Limb (tissue), 2 donors: ENCODE measurements at regions not wholly inside any gene's neighbourhood (a gene's known extent, or its start where the extent isn't known, plus 50 kb on each side); places are given as distances from the start of the nearest gene placed in this dataset.
A peak's percentile ranks its signal among the peaks of the same experiment; 100 is the strongest.
"Not testable (repeated sequence)": the region's sequence is repeated elsewhere in the genome, so short reads cannot be mapped to it uniquely, and the experiment has no call there.

Experiments
- DNase-seq, 2 donors: peaks; one replicate each; pipeline ENCODE4 v3.0.0-alpha.2; 2016; ENCODE audit errors: extremely low spot score in 2 of 2

DNA sequence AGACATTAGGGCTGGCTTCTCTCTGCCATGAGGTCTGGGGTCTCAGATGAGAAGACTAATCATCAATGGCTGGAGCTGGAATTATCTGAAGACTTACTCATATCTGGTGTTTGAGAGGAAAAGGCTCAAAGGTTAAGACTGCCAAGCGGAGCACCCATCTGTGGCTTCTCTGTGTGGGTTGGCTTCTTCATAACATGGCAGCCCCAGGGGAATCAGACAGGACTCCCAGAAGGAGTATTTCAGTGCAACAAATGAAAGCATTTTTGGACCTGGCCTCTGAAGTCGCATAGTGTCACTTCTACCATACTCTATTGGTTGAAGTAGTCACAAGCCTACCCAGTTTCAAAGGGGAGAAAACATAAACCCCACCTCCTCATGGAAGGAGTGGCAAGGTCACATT, 171.8 kb upstream of the KRR1 start:
- no peak for DNase-seq

DNA sequence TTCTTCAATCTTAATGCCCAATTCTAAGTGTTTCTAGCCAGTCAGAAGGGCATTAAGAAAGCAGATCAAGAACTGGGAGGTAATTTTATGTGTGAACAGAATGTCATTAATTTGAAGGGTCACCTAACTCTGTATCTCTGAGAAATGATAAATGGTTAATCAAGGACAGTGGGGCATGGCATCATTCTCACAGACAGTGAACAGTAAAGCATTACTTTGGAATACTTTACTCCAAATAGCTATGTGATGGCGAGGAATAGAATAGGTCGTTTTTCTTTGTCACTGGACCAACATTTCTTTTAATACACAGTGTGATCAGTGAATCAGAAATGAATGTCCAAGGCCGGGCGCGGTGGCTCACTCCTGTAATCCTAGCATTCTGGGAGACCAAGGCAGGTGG, 166.1 kb upstream of the KRR1 start:
- no peak for DNase-seq

DNA sequence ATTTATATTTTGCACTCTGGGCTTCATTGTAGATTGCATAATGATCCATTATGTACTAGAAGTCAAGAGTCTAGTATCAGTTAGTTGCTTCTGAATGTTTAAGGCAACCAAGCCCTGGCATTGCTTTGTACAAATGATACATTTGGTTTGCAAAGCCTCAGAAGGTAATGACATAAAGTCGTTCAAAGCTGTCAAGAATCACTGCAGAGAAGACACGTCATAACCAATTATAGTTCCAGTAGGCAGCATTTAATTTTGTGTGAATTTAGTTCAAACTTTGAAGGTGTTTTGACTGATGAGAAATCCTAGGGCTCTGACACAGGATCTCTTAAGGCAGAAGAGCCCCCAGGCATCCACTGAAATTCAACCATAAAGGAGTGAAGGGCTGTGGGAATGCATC, 163.0 kb upstream of the KRR1 start:
- DNase-seq: no peak

DNA sequence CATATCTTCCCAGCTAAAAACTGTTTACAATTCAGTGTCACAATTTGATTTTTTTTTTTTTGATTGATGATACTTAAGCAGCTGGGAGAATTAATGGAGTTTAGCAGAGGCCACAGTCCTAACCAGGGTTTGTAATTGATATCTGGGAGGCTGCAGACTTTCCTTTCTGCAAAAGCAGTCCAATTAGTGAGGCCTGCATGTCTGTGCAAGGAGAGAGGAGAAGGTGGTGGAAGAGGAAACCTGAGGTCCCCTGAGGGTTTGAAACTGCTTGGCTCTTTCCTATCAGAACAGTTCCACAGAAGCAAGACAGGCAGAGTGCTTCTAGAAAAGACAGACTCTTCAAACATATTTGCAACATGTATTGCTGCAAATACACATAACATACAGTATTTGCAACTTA, 160.8 kb upstream of the KRR1 start:
- no peak for DNase-seq

DNA sequence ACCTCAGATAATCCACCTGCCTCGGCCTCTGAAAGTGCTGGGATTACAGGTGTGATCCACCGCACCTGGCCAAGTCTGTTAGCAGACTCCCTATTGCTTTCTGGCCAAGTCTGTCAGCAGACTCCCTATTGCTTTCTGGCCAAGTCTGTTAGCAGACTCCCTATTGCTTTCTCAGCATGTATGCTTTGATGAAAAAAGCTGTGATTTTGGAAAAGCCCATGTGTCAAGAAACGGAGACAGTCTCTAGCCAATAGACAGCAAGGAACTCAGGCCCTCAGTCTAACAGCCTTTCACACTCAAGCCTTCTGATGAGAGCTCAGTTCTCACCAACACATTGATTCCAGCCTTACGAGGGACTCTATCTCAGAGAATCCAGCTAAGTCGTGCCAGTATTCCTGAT, 158.8 kb upstream of the KRR1 start:
- DNase-seq: no peak

DNA sequence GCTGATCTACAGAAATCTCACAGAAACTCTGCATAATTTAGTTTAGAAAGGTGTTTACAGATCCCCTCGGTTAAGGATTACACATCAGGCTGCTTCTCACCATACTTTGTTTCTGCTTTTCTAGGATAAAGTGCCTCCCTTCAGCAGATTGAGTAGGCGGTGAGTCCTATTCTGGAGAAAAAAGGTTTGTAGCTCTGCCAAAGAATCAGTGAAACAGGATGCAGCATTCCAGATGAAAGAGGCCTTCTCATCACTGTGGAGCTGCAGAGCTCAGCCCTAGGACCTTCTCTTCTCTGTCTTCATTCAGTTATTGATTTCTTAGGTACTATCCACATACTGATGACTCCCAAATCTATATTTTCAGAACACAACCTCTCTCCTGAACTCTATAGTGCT, 155.5 kb upstream of the KRR1 start:
- DNase-seq: no peak

DNA sequence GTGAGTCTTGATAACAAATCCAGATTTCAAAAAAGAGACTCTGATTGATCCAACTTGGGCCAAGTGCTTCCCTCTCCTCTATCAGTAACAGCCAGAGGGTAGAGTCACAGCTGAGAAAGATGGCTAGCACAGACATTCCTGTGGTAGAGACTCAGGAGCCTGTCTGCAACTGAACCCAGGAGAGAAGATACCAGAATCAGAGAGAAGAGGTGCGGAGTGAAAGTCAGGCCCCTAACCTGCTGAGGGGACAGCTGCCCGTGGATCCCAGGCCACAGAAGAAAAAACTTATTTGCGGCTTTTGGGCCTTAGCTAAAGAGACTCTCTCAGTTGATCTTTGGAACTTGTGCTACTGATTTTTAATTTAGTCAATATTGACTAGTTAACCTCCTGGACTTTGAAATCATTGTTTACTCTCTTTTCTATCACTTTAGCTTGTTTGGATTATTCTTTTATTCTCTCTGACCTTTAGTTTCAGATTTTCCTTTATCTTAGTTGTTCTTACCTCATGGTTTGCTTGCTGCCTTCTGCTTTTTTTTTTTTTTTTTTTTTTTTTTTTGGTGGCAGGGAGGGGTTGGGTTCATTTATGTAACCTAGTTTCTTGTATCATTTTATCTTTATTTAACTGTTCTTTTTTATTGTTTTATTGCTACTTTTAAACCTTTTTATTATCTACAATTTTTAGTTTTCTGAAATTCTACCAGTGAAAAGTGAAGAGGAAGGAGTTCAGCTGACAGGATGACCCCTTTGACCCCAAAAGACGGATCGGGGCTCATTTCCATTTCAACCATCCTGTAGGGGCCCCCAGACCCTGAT, 154.9 kb upstream of the KRR1 start:
- no peak for DNase-seq

DNA sequence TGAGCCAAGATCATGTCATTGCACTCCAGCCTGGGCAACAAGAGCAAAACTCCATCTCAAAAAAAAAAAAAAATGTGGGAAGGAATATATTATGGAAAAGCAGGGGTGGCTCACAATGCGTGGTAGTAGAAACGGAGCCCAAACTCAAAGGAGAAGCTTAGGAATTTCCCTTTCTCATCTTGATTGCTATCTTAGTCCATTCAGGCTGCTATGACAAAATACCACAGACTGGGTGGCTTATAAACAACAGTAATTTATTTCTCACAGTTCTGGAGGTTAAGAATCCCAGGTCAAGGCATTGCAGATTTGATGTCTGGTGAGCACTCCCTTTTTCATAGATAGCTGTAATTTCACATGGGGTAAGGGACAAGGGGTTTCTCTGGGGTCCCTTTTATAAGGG, 153.8 kb upstream of the KRR1 start:
- no peak for DNase-seq

DNA sequence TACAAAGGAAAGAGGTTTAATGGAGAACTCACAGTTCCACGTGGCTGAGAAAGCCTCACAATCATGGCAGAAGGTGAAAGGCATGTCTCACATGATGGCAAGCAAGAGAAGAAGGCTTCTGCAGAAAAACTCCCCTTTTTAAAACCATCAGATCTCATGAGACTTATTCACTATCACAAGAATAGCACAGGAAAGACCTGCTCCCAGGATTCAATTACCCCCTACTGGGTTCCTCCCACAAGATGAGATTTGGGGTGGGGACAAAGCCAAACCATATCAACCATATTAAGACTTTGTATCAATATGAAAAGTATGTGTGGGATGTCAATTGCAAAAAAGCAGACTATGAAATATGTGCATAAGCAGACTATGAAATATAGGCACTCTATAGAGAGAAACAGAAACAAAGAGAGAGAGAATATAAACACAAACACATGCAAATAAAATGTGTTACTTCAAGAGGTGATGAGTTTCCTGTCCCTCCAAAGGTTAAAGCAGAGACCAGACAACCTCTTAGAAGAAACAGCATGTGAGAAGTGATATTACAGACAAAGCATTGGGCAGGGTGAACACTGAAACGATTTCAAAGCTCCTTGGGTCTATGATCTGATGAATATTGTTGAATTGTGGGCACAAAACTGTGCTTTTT, 151.2 kb upstream of the KRR1 start:
- DNase-seq: no peak

DNA sequence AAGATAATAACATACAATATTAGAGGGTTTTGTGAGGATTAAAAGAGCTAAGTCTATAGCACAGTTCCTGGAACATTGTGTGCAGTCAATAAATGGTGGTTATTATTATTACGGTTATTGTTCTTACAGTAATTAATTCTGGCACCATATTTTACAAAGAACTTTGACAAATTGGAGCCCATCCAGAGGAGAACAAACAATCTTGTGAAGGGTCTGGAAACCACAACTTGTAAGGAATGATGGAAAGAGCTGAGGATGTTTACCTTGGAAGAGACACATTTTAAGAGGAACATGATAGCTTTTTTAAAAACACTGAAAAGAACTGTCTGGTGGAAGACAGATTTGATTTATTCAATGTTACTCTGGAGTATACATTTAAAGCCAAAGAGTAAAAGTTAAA, 150.5 kb upstream of the KRR1 start:
- DNase-seq: peak in 1 of 2 donors; percentile 42

DNA sequence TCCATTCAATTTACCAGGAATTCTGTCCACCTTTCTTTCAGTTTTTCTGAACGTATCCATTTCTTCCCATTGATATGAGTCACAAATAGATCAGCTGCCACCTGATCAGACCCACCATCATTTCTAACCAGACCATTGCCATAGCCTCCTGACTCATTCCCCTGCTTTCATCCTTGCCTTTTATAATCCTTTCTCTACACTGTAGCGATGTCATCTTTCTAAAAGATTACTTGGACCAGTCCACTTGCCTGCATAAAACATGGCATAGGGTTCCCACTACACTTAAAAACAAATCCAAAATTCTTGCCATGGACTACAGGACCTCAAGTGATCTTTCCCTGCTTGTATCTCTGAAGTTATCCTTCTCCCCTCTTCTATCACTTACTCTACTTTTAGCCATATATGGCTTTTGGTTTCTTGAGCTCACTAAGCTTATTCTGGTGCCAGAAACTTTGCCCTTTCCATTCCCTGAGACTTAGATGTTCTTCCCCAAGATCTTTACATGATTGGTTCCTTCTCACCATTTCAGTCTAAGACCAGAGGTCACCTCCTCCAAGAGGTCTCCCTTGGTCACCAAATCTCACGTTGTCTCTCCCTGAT, 149.5 kb upstream of the KRR1 start:
- no peak for DNase-seq

DNA sequence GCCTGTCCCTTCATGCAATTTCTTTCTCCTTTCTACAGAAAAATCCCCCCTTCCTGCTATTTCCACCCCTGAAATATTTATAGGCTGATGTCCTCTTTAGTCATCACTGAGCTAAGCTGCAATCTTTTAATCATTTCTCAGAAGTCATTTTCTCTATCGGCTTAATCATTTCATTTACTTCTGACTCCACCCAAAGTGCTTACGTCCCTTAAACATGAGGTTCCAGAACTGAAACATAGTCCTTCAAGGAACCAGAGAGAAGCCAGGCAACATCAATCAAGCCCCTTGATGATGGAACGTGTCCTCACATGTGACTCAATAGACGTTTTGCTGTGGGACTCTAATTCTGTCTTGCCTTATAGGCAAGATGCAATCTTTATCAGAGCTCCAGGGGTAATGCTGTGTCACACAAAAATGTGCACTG, 148.7 kb upstream of the KRR1 start:
- DNase-seq: no peak

DNA sequence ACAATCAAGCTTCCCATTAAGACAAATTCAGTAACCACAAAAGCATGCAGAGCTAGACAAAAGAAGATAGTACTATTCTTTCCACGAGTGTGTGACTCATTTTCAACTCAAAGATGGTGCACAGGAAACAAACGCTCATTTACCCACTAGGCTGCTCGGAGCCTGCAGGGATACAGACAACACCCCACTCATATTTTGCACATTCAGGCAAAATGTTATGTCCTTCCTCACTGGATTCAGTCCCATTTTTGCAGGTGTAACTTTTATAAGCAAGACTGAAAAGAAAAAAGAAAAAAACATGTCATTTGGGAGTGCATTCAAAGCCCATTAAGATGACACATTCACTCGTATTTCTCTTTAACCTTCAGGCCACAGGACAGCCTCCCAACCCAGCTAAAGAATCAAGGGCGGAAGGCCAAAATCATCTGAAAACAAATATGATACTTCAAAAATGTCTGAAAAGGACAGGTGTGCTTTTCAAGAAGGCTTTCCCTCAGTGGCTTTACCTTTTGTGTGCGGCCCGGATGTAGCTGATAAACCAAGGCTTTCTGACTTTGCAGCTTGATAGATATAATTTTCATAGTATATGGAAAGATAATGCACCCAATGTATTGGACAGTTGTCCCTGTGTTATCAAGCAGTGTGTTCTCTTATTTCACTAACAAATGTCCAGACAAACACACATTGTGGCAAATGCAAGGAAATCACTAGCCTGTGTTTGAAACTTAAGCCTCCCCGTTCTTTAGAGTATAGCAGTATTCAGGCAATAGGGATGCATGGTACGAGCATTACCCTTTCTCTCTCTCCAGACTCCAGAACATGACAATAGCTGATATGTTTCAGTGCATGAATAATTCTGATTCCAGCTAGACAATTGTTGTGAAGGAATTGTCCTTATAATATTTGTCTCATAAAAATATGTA, 147.8 kb upstream of the KRR1 start:
- no peak for DNase-seq

DNA sequence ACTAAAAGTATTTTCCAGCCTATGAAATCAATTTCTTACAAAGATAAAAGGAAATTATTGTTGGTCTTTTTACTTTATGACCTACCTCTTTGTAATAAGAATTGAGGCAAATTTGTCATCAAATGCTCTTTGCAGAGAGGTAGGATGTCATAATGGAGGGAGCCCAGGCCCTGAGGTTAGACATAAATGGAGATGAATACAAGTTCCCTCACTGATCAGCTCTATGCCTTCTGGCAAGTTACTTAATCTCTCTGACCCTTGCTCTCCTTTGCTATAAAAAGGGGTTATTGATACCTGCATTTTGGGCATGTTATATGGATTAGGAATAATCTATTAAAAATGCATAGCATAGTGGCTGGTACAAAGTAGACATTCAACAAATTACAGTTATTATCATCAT, 146.9 kb upstream of the KRR1 start:
- no peak for DNase-seq

DNA sequence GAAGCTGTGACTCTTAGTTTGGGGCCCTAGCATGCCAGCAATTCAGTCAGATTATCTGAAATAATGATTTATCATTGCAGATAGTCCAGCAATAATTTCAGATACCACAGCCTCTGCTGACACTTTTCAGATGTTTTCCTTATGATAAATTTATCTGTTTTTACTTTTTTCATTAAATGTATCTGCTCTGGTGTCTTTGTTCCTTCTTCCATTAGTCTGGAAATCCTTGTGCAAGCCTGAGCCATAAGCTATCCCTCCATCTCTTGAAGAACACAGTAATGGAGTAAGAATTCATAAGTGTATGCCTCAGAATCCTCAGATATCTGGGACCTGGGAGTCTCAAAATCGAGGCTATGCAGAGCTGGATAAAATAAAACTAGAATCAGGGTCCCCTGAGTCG, 146.4 kb upstream of the KRR1 start:
- DNase-seq: no peak

DNA sequence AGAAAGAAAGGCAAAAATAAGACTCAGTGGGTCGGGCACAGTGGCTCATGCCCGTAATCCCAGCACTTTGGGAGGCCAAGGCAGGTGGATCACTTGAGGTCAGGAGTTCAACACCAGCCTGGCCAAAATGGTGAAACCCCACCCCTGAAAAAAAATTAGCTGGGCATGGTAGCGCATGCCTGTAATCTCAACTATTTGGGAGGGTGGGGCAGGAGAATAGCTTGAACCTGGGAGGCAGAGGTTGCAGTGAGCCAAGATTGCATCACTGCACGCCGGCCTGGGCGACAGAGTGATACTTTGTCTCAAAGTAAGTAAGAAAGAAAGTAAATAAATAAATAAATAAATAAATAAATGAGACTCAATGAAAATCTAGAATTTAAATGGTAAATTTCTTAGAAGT, 145.9 kb upstream of the KRR1 start:
- not testable (repeated sequence) for DNase-seq

DNA sequence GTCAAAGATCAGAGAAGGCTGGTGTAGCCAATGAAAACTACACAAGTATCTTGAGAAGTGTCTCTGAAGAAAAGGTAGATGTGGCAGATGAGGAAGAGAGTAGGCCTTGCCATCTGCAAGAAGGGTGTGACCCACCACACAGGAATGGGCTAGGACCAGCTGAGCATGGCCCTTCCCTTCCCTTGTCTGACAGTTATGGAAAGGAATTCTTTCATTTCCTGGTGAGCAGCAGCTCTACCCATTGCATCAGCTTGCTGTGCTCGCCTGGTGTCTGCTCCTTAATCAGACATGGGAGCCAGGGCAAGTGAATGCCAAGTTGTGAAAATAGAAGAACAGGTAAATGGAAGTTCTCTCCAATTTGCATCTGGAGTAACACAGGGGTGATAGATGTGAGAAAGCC, 145.2 kb upstream of the KRR1 start:
- DNase-seq: no peak

DNA sequence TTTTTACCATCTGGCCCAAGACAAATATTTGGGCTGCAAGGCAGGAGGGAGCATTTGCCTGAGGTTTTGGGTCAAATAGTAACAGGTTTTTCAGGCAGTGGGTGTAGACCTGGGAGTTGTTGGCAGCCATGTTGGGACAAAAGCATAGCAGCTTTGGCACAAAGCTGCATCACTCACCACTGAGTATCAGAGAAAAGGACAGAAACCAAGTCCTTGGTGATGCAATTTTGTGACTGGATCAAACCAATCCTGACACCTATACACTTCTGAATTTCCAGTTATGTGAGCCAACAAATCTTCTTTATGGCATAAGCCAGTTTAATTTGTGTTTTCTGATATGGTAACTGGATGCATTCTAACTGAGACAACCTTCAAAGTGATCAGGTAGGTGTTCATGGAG, 144.8 kb upstream of the KRR1 start:
- no peak for DNase-seq

DNA sequence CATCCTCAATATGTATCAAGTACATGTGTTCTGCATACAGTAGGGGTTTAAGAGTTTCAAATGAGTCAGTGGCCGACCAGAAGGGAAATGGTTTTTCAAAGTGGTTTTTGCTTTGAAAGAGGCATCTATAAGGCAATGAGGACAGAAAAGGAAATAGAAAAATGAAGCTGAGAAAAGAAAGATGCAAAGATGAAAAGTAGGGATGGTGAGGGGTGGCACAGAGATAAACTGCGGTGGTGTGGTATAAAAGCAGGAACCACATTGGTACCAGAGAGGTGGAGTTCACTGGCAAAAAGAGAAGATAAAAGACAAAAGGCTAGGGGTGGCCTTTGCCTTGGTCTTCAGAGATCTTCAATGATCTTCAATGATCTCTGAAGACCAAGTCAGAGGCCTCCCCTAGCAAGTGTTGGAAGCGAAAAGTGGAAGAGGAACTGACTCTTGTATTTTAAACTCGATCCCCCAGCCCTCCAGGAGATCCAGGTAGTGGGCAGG, 144.0 kb upstream of the KRR1 start:
- DNase-seq: no peak

DNA sequence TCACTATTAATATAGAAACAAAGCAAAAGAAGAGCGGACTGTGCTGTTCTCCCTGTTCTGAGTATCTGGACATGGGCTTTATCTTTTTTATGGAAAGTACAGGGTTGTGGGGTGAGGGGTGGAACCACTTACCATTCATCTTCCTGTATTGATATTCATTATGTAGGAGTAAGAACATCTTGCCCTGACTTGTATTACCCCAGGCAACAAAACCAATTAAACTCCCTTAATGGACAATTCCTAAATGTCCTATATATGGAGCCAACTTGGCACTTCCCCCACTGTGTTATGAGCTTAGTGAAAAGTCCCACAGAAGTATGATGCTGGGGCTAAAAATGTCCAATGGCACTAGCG, 139.9 kb upstream of the KRR1 start:
- DNase-seq: no peak

DNA sequence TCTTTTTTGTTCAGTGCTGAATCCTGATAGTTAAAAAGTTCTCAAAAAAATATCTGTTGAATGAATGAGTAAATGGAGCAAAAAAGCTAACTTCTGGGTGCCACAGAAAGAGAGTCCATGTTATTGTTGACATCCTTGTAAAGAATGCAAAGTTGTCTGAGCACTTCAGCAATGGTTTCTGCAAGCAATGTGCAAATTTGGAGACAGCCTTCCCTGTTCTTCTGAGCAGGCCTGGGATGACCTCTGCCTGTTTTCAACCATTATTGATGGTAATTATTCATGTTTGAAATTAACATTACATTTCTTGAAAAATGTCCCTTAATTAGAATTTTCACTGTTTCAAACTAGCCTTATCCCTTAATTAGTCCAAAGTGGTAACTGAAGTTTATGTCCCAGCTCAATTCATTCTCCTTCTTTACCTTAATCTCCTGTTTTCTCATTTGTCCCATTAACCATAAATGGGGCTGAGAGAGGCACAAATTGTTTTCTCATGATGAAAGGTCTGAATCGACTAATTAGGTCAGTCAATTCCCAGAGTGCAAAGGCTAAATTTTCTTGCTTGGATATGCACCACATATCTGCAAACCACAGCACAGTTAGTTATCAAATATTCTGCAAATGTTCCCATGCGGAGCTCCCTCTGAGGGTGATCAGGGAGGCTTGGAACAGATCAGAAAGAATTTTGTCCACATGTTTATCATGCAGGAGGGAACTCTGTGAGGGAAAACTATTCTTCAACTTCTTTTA, 139.4 kb upstream of the KRR1 start:
- DNase-seq: no peak
